HEK293 (cell line): ENCODE measurements at regions not wholly inside any gene's neighbourhood (a gene's known extent, or its start where the extent isn't known, plus 50 kb on each side); places are given as distances from the start of the nearest gene placed in this dataset.

Experiments
- HOXA7 ChIP-seq: sonication (generic); formaldehyde crosslinking; IDR thresholded peaks from 2 replicates; pipeline ENCODE4 v1.8.1; 2022; ENCODE audit warnings: missing genetic modification reagents, borderline replicate concordance
- KLF10 ChIP-seq: fragments of 450-650 bp; IDR thresholded peaks from 2 replicates; pipeline ENCODE4 v1.5.1; 2018; ENCODE audit warnings: missing biosample characterization, mild to moderate bottlenecking, missing genetic modification characterization
- KLF16 ChIP-seq: fragments of 450-650 bp; formaldehyde crosslinking; IDR thresholded peaks from 2 replicates; pipeline ENCODE4 v1.5.1; 2017; ENCODE audit warnings: missing biosample characterization, missing genetic modification characterization
- MZF1 ChIP-seq: fragments of 450-650 bp; formaldehyde crosslinking; IDR thresholded peaks from 2 replicates; pipeline ENCODE4 v1.5.1; 2017; ENCODE audit warnings: missing biosample characterization, missing genetic modification characterization, borderline replicate concordance
- ZFHX2 ChIP-seq: fragments of 450-650 bp; formaldehyde crosslinking; conservative IDR thresholded peaks from 2 replicates; pipeline ENCODE4 v1.5.1; 2016; ENCODE audit warnings: missing biosample characterization, missing genetic modification characterization
- ZNF114 ChIP-seq: fragments of 450-650 bp; formaldehyde crosslinking; IDR thresholded peaks from 2 replicates; pipeline ENCODE4 v1.5.0; 2017; ENCODE audit warnings: missing biosample characterization, missing genetic modification characterization
- ZNF24 ChIP-seq: fragments of 450-650 bp; formaldehyde crosslinking; IDR thresholded peaks from 2 replicates; pipeline ENCODE4 v1.5.1; 2016; ENCODE audit warnings: missing biosample characterization, missing genetic modification characterization
- ZNF302 ChIP-seq: fragments of 450-650 bp; formaldehyde crosslinking; IDR thresholded peaks from 2 replicates; pipeline ENCODE4 v1.5.1; 2016; ENCODE audit warnings: missing biosample characterization, missing genetic modification characterization, low read depth
- ZNF354C ChIP-seq: fragments of 450-650 bp; formaldehyde crosslinking; IDR thresholded peaks from 2 replicates; pipeline ENCODE4 v1.5.1; 2016; ENCODE audit warnings: missing biosample characterization, missing genetic modification characterization, low read depth, borderline replicate concordance
- ZNF837 ChIP-seq: fragments of 450-650 bp; formaldehyde crosslinking; IDR thresholded peaks from 2 replicates; pipeline ENCODE4 v1.5.1; 2016; ENCODE audit warnings: missing biosample characterization, missing genetic modification characterization
- TF ChIP-seq, protein P1 (sequence below): fragments of 450-650 bp; formaldehyde crosslinking; IDR thresholded peaks from 2 replicates; pipeline ENCODE4 v1.5.1; 2016; ENCODE audit warnings: missing biosample characterization, missing genetic modification characterization
- TF ChIP-seq, protein P2 (sequence below): fragments of 450-650 bp; formaldehyde crosslinking; IDR thresholded peaks from 2 replicates; pipeline ENCODE4 v1.5.1; 2016; ENCODE audit warnings: missing biosample characterization, missing genetic modification characterization
- TF ChIP-seq, protein P3 (sequence below): fragments of 450-650 bp; formaldehyde crosslinking; IDR thresholded peaks from 2 replicates; pipeline ENCODE4 v1.5.1; 2016; ENCODE audit warnings: missing biosample characterization, missing genetic modification characterization

DNA sequence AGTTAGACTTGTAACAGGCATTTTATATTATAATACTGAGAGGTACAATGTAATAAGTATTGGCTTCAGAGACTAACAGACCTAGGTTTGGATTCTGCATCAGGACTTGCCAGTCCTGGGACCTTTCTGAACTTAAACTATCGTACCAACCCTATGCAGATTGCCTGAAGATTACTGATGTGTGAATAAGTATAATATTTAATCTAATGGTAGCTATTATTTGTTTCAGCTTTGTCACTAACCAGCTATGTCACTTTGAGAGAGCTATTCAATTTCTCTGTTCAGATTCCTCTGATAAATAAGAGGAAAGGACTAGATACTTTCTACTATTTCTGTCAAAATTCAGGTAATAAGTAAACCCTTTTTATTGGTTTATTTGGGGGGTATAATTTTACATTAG, 184.4 kb upstream of the NECTIN3 start:
- TF ChIP-seq ZNF24 (no peak), ZFHX2 (no peak), ZNF837 (tag by site-specific recombination) (no peak), KLF16 (tag by site-specific recombination) (no peak), ZNF114 (no peak), ZNF354C (no peak), ZNF302 (no peak), KLF10 (tag by site-specific recombination) (no peak), HOXA7 (CRISPR knock-in tag) (no peak), MZF1 (tag by site-specific recombination) (no peak)
- TF ChIP-seq, protein P1, sequence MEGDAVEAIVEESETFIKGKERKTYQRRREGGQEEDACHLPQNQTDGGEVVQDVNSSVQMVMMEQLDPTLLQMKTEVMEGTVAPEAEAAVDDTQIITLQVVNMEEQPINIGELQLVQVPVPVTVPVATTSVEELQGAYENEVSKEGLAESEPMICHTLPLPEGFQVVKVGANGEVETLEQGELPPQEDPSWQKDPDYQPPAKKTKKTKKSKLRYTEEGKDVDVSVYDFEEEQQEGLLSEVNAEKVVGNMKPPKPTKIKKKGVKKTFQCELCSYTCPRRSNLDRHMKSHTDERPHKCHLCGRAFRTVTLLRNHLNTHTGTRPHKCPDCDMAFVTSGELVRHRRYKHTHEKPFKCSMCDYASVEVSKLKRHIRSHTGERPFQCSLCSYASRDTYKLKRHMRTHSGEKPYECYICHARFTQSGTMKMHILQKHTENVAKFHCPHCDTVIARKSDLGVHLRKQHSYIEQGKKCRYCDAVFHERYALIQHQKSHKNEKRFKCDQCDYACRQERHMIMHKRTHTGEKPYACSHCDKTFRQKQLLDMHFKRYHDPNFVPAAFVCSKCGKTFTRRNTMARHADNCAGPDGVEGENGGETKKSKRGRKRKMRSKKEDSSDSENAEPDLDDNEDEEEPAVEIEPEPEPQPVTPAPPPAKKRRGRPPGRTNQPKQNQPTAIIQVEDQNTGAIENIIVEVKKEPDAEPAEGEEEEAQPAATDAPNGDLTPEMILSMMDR (tag by site-specific recombination), result no peak
- TF ChIP-seq, protein P2, sequence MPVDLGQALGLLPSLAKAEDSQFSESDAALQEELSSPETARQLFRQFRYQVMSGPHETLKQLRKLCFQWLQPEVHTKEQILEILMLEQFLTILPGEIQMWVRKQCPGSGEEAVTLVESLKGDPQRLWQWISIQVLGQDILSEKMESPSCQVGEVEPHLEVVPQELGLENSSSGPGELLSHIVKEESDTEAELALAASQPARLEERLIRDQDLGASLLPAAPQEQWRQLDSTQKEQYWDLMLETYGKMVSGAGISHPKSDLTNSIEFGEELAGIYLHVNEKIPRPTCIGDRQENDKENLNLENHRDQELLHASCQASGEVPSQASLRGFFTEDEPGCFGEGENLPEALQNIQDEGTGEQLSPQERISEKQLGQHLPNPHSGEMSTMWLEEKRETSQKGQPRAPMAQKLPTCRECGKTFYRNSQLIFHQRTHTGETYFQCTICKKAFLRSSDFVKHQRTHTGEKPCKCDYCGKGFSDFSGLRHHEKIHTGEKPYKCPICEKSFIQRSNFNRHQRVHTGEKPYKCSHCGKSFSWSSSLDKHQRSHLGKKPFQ (tag by site-specific recombination), result no peak
- TF ChIP-seq, protein P3, sequence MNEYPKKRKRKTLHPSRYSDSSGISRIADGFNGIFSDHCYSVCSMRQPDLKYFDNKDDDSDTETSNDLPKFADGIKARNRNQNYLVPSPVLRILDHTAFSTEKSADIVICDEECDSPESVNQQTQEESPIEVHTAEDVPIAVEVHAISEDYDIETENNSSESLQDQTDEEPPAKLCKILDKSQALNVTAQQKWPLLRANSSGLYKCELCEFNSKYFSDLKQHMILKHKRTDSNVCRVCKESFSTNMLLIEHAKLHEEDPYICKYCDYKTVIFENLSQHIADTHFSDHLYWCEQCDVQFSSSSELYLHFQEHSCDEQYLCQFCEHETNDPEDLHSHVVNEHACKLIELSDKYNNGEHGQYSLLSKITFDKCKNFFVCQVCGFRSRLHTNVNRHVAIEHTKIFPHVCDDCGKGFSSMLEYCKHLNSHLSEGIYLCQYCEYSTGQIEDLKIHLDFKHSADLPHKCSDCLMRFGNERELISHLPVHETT (tag by site-specific recombination), result no peak
